HG02938 (cell line): ENCODE measurements at regions not wholly inside any gene's neighbourhood (a gene's known extent, or its start where the extent isn't known, plus 50 kb on each side); places are given as distances from the start of the nearest gene placed in this dataset.

Experiments
- ATAC-seq: cut with Tn5 transposase; IDR thresholded peaks from one replicate; pipeline ENCODE4 v1.9.1; 2021; ENCODE audit warnings: mild to moderate bottlenecking, moderate library complexity; ENCODE audit not compliant: unreplicated experiment

- no peak for ATAC-seq
These were observed 102.3 kb downstream of the LIPG start for GRCh38 chr18:49663899-49664890.

GRCh38 chr18:49662506-49662905 lies 100.6 kb downstream of the LIPG start:
- ATAC-seq: no peak

GRCh38 chr18:49658823-49659404 lies 97.1 kb downstream of the LIPG start:
- no peak for ATAC-seq

- ATAC-seq: no peak
These were observed 94.3 kb downstream of the LIPG start for GRCh38 chr18:49656073-49656692.

- ATAC-seq: no peak
These were observed 93.6 kb downstream of the LIPG start for GRCh38 chr18:49655266-49656072.

- no peak for ATAC-seq
These were observed 92.5 kb downstream of the LIPG start for GRCh38 chr18:49654347-49654746.

- no peak for ATAC-seq
These were observed 91.2 kb downstream of the LIPG start for GRCh38 chr18:49652881-49653724.

GRCh38 chr18:49651033-49651432 lies 89.2 kb downstream of the LIPG start:
- ATAC-seq: no peak

- ATAC-seq: no peak
These were observed 88.6 kb downstream of the LIPG start for GRCh38 chr18:49650426-49650891.

GRCh38 chr18:49648811-49649210 lies 87.0 kb downstream of the LIPG start:
- ATAC-seq: no peak
